PC-9 (cell line): ENCODE measurements at regions not wholly inside any gene's neighbourhood (a gene's known extent, or its start where the extent isn't known, plus 50 kb on each side); places are given as distances from the start of the nearest gene placed in this dataset.

Experiments
- BruUV-seq: library from RNA; stranded (reverse); fragments of 400-500 nt; replicated peaks from 2 replicates; lab custom pipeline; 2021; lab: Mats Ljungman, UMichigan
- CTCF ChIA-PET: fragments of 300-600 bp; sonication (Branson Sonifier 250); formaldehyde crosslinking; loops from one replicate; lab custom pipeline; 2022; ENCODE audit warnings: antibody characterized with exemption; lab: Charles Lee
- POLR2A ChIA-PET: fragments of 300-600 bp; sonication (Branson Sonifier 250); formaldehyde crosslinking; loops from one replicate; lab custom pipeline; 2022; ENCODE audit warnings: antibody characterized with exemption; ENCODE audit not compliant: unreplicated experiment; lab: Charles Lee
- DNase-seq, 2 experiments: peaks; one replicate each; pipeline versions ENCODE4 v3.0.0 to v3.0.0-alpha.2; 2015 to 2022; ENCODE audit warnings: mixed read lengths in 1 of 2
- H2AFZ ChIP-seq: fragments of 200-600 bp; sonication (generic); 2 replicates; pipeline ENCODE4 v1.8.1; 2017; ENCODE audit warnings: antibody characterized with exemption
- H3F3A ChIP-seq: fragments of 200-600 bp; sonication (generic); 2 replicates; pipeline ENCODE4 v1.8.1; 2017; ENCODE audit warnings: antibody characterized with exemption, mild to moderate bottlenecking, low read depth; ENCODE audit not compliant: insufficient read depth
- H3K27ac ChIP-seq: fragments of 200-600 bp; sonication (generic); 2 replicates; pipeline ENCODE4 v1.6.1; 2016; ENCODE audit warnings: mixed run types
- H3K27me3 ChIP-seq: fragments of 200-600 bp; sonication (generic); 2 replicates; pipeline ENCODE4 v1.6.1; 2016; ENCODE audit warnings: low read depth, mixed run types; ENCODE audit not compliant: insufficient read depth
- H3K36me3 ChIP-seq: fragments of 200-600 bp; sonication (generic); 2 replicates; pipeline ENCODE4 v1.6.1; 2016; ENCODE audit warnings: low read depth, mixed run types
- H3K4me1 ChIP-seq: fragments of 200-600 bp; sonication (generic); replicated peaks from 2 replicates; pipeline ENCODE4 v1.6.1; 2016; ENCODE audit warnings: mixed run types; ENCODE audit not compliant: insufficient read depth
- H3K4me2 ChIP-seq: fragments of 200-600 bp; sonication (generic); 2 replicates; pipeline ENCODE4 v1.6.1; 2017; ENCODE audit warnings: mixed run types
- H3K4me3 ChIP-seq: fragments of 200-600 bp; sonication (generic); 2 replicates; pipeline ENCODE4 v1.6.1; 2016; ENCODE audit warnings: mixed run types
- H3K79me2 ChIP-seq: fragments of 200-600 bp; sonication (generic); 2 replicates; pipeline ENCODE4 v1.6.1; 2017; ENCODE audit warnings: low read depth, mixed run types
- H3K9me2 ChIP-seq: fragments of 200-600 bp; sonication (generic); 2 replicates; pipeline ENCODE4 v1.8.1; 2017; ENCODE audit warnings: mild to moderate bottlenecking; ENCODE audit not compliant: insufficient read depth
- H3K9me3 ChIP-seq: fragments of 200-600 bp; sonication (generic); 2 replicates; pipeline ENCODE4 v1.8.1; 2016; ENCODE audit warnings: low read depth; ENCODE audit not compliant: insufficient read depth
- H4K20me1 ChIP-seq: fragments of 200-600 bp; sonication (generic); 2 replicates; pipeline ENCODE4 v1.8.1; 2017; ENCODE audit not compliant: insufficient read depth
- EZH2 ChIP-seq: fragments of 200-600 bp; sonication (generic); IDR thresholded peaks from 2 replicates; pipeline ENCODE4 v1.8.0; 2017; ENCODE audit warnings: antibody characterized with exemption, low read depth
- intact Hi-C: fragments of 100-400 bp; cut with micrococcal nuclease; formaldehyde crosslinking; loops from one replicate; pipeline ENCODE4 v1.10.0; 2022; ENCODE audit not compliant: unreplicated experiment
- TF ChIP-seq, protein P1 (sequence below): fragments of 200-600 bp; sonication (generic); conservative IDR thresholded peaks from 2 replicates; pipeline ENCODE4 v1.6.1; 2017; ENCODE audit warnings: mixed run types, antibody characterized with exemption, mild to moderate bottlenecking, moderate library complexity

DNA sequence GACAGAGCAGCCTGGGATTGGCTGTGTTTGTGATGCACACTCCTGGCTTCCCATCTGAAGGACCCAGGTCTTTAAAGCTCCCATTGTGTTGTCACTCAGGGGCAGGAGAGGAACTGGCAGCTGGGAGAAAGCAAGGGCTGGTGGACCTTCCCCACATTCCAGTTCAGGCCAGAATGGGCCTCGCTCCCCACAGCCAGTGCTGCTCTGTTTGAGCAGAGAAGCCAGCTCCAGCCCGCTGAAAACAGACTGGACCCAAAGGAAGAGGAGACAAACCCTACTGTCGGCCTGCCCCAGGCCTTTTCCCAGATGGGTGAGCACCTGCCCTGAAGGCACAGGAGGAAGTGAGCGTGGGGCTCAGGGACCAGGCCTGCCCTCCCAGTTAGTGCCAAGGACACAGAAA, 499.4 kb downstream of the NPHP4 start:
- ChIA-PET CTCF (no interaction called here), POLR2A (no interaction called here)
- H2AFZ ChIP-seq, result no peak overlapping the region
- H3K27me3 ChIP-seq, result peaks cover 29% of the 10 kb centered on the region
- TF ChIP-seq EZH2, result no peak
- no peak overlapping the region for H3K4me3 ChIP-seq
- H3K4me2 ChIP-seq, result no peak overlapping the region
- H3K4me1 ChIP-seq, result no peaks in the 10 kb centered on the region
- no peak overlapping the region for H3K27ac ChIP-seq
- H3F3A ChIP-seq, result no peaks in the 10 kb centered on the region
- intact Hi-C loops, result no loop called here
- H3K79me2 ChIP-seq, result no peaks in the 10 kb centered on the region
- no peaks in the 10 kb centered on the region for H4K20me1 ChIP-seq
- H3K36me3 ChIP-seq, result no peaks in the 10 kb centered on the region
- DNase-seq, result no peak
- H3K9me3 ChIP-seq, result no peaks in the 10 kb centered on the region
- H3K9me2 ChIP-seq, result no peaks in the 10 kb centered on the region
- BruUV-seq, result no TSS peak

DNA sequence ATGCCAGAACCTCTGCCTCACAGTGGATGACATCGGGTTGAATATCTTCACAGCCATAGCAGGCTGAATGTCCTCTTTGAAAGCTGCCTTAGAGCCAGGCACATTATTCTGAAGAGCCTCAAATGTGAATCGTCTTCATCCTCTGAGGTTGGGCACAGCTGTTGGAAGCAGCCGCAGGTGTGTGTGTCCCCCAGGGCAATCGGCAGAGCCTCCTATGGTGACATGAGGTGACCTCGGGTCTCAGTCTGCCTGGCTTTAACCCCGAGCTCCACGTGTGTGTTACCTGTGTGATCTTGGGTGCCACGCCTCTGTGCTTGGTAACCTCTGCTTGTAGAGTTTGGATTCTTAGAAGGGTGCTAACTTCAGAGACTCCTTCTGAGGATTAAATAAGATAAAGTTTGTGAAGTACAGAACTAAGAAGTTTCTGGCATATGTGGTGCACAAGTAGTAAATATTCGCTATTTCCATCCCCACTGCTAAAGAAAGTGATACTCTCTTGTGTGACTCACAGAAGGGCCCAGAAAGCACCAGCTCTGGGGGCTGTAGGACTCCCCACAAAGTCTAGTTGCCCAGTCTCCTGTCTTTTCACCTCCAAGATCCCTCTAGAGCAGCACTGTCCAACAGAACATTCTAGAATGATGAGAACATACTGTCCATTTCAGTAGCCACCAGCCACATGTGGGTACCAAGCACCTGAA, 500.9 kb downstream of the NPHP4 start:
- BruUV-seq, result no TSS peak
- H2AFZ ChIP-seq, result no peak overlapping the region
- no peaks in the 10 kb centered on the region for H3K9me3 ChIP-seq
- TF ChIP-seq, protein P1, sequence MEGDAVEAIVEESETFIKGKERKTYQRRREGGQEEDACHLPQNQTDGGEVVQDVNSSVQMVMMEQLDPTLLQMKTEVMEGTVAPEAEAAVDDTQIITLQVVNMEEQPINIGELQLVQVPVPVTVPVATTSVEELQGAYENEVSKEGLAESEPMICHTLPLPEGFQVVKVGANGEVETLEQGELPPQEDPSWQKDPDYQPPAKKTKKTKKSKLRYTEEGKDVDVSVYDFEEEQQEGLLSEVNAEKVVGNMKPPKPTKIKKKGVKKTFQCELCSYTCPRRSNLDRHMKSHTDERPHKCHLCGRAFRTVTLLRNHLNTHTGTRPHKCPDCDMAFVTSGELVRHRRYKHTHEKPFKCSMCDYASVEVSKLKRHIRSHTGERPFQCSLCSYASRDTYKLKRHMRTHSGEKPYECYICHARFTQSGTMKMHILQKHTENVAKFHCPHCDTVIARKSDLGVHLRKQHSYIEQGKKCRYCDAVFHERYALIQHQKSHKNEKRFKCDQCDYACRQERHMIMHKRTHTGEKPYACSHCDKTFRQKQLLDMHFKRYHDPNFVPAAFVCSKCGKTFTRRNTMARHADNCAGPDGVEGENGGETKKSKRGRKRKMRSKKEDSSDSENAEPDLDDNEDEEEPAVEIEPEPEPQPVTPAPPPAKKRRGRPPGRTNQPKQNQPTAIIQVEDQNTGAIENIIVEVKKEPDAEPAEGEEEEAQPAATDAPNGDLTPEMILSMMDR, result no peak
- no peak for TF ChIP-seq EZH2
- DNase-seq, result no peak
- ChIA-PET POLR2A (no interaction called here), CTCF (no interaction called here)
- no peaks in the 10 kb centered on the region for H3K79me2 ChIP-seq
- no peaks in the 10 kb centered on the region for H3K4me1 ChIP-seq
- no peak overlapping the region for H3K4me3 ChIP-seq
- no peak overlapping the region for H3K27ac ChIP-seq
- H4K20me1 ChIP-seq, result no peaks in the 10 kb centered on the region
- no peak overlapping the region for H3K4me2 ChIP-seq
- peaks cover 29% of the 10 kb centered on the region for H3K27me3 ChIP-seq
- intact Hi-C loops, result no loop called here
- no peaks in the 10 kb centered on the region for H3K36me3 ChIP-seq
- no peaks in the 10 kb centered on the region for H3F3A ChIP-seq
- H3K9me2 ChIP-seq, result no peaks in the 10 kb centered on the region

DNA sequence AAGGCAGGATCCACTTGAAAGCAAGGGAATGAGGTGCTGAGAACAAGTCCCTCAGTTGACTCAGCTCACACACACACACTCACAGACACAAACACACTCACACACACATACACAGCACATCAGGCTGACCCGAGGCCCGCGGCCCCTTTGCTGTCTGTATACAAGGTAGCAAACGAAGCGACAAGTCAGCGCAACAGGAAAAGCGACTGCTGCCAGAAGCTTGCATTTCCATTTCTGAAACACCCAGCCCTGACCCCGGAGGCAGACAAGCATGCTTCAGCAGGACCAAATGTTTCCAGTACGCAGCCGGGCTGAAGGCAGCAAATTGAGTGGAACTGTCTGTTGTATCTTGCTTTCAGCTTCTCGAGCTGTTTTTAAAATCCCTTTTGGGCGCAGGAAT, 501.6 kb downstream of the NPHP4 start:
- no peak overlapping the region for H3K4me2 ChIP-seq
- POLR2A ChIA-PET, result no interaction called here
- H3K4me1 ChIP-seq, result no peaks in the 10 kb centered on the region
- H3K9me3 ChIP-seq, result no peaks in the 10 kb centered on the region
- H3K27ac ChIP-seq, result no peak overlapping the region
- H3K36me3 ChIP-seq, result no peaks in the 10 kb centered on the region
- H3K9me2 ChIP-seq, result no peaks in the 10 kb centered on the region
- TF ChIP-seq EZH2, result no peak
- TF ChIP-seq, protein P1, result no peak
- intact Hi-C loops, result no loop called here
- BruUV-seq, result no TSS peak
- no peaks in the 10 kb centered on the region for H4K20me1 ChIP-seq
- no peaks in the 10 kb centered on the region for H3F3A ChIP-seq
- no peak overlapping the region for H3K4me3 ChIP-seq
- H3K27me3 ChIP-seq, result peaks cover 32% of the 10 kb centered on the region
- H2AFZ ChIP-seq, result no peak overlapping the region
- CTCF ChIA-PET, result no interaction called here
- no peaks in the 10 kb centered on the region for H3K79me2 ChIP-seq
- no peak for DNase-seq

DNA sequence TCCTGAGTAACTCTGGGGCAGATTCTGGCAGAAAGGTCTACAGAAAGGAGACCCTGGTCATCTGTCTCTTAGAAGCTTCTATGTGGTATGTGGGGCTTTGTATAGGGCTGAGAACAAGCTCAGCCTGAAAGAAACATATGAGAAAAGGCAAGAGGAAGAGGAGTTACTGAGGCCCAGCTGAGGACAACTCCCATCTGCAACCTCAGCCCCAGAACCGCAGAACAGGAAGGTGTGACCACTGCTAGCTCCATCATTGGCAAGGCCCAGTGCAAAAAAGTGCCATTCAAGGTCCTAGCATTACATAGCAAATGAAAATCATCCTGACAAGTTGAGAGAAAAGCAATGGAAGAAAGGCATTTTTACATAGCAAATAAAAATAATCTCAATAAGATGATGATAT, 503.8 kb downstream of the NPHP4 start:
- BruUV-seq, result no TSS peak
- Histone ChIP-seq H2AFZ (no peak overlapping the region), H3K9me2 (no peaks in the 10 kb centered on the region), H3F3A (no peaks in the 10 kb centered on the region), H3K9me3 (no peaks in the 10 kb centered on the region), H3K27me3 (peaks cover 33% of the 10 kb centered on the region), H4K20me1 (no peaks in the 10 kb centered on the region), H3K4me3 (no peak overlapping the region), H3K36me3 (no peaks in the 10 kb centered on the region), H3K4me1 (no peaks in the 10 kb centered on the region), H3K27ac (no peak overlapping the region), H3K79me2 (no peaks in the 10 kb centered on the region), H3K4me2 (no peak overlapping the region)
- DNase-seq, result no peak
- intact Hi-C loops, result no loop called here
- ChIA-PET CTCF (no interaction called here), POLR2A (no interaction called here)
- TF ChIP-seq, protein P1, result no peak
- TF ChIP-seq EZH2, result no peak
